Gastroesophageal sphincter (tissue), 4 donors: ENCODE measurements at regions not wholly inside any gene's neighbourhood (a gene's known extent, or its start where the extent isn't known, plus 50 kb on each side); places are given as distances from the start of the nearest gene placed in this dataset.

ENCODE experiments used
- ATAC-seq: fragments of 150-250 bp; one replicate; pipeline ENCODE4 v1.9.1; 2016; ENCODE audit warnings: mild to moderate bottlenecking, moderate library complexity
- H3K27ac ChIP-seq, 4 donors: fragments of 200-600 bp; sonication (generic) in 3 of 4; 1 replicate in 3 of 4; 2 replicates in 1 of 4; pipeline ENCODE4 v1.5.1; 2016 to 2019
- H3K27me3 ChIP-seq: fragments of 200-600 bp; sonication (generic); one replicate; pipeline ENCODE4 v1.5.1; 2019
- H3K36me3 ChIP-seq, 2 donors: fragments of 200-600 bp; sonication (generic); one replicate each; pipeline ENCODE4 v1.5.1; 2019; ENCODE audit warnings: control low read depth in 1 of 2
- H3K4me1 ChIP-seq, 3 donors: fragments of 200-600 bp; sonication (generic); 1 replicate in 2 of 3; 2 replicates in 1 of 3; pipeline ENCODE4 v1.5.1; 2016 to 2019; ENCODE audit warnings: control low read depth in 2 of 3
- H3K4me3 ChIP-seq, 2 donors: fragments of 200-600 bp; sonication (generic); one replicate each; pipeline ENCODE4 v1.5.1; 2019; ENCODE audit warnings: mild to moderate bottlenecking in 1 of 2, moderate library complexity in 1 of 2
- H3K9me3 ChIP-seq, 3 donors: fragments of 200-600 bp; sonication (generic); one replicate each; pipeline ENCODE4 v1.5.1; 2017 to 2019; ENCODE audit warnings: control low read depth in 2 of 3
- CTCF ChIP-seq, 4 experiments: fragments of 200-600 bp in 2 of 4; fragments of 450-650 bp in 2 of 4; sonication (generic) in 1 of 4; IDR thresholded peaks; one replicate each; pipeline ENCODE4 v1.5.1; 2017 to 2019; ENCODE audit warnings: antibody characterized with exemption in 4 of 4, mild to moderate bottlenecking in 2 of 4, moderate library complexity in 2 of 4
- EP300 ChIP-seq: sonication (generic); formaldehyde crosslinking; IDR thresholded peaks from one replicate; pipeline ENCODE4 v1.6.1; 2017; ENCODE audit warnings: antibody characterized with exemption, mild to moderate bottlenecking
- POLR2A ChIP-seq, 2 donors: fragments of 450-650 bp; IDR thresholded peaks; one replicate each; pipeline ENCODE4 v1.6.1; 2017; ENCODE audit warnings: antibody characterized with exemption in 2 of 2, mild to moderate bottlenecking in 2 of 2, moderate library complexity in 1 of 2
- POLR2AphosphoS5 ChIP-seq: sonication (generic); formaldehyde crosslinking; IDR thresholded peaks from one replicate; pipeline ENCODE4 v1.6.1; 2017; ENCODE audit warnings: antibody characterized with exemption
- WGBS, 2 donors: methylation state at CpG; one replicate each; pipeline ENCODE4 v1.1.5; 2018; ENCODE audit warnings: low coverage in 1 of 2; 5-methylcytosine and 5-hydroxymethylcytosine counted together

- TF ChIP-seq POLR2AphosphoS5 (no peak), CTCF (IDR thresholded peaks at IDR 0.05) (no peak), EP300 (no peak), POLR2A (IDR thresholded peaks at IDR 0.05) (no peak)
- Histone ChIP-seq H3K9me3 (peaks cover 0 to 19% (median 0%) of the 10 kb centered on the region in 3 donors), H3K27ac (no peak overlapping the region), H3K4me3 (no peak overlapping the region), H3K27me3 (peaks cover 4% of the 10 kb centered on the region), H3K36me3 (no peaks in the 10 kb centered on the region), H3K4me1 (no peaks in the 10 kb centered on the region)
- ATAC-seq, result no peak
These were observed 445.3 kb downstream of the HTR7 start for GRCh38 chr10:90412582-90412981.

GRCh38 chr10:90413196-90413595 lies 444.6 kb downstream of the HTR7 start:
- 43 to 52% methylated on average over 3 of the region's 3 CpGs for WGBS, 2 donors
- no peak for TF ChIP-seq CTCF (IDR thresholded peaks at IDR 0.05)
- no peak for TF ChIP-seq POLR2AphosphoS5
- no peak for TF ChIP-seq EP300
- no peak for TF ChIP-seq POLR2A (IDR thresholded peaks at IDR 0.05)

GRCh38 chr10:90414926-90415325 lies 442.9 kb downstream of the HTR7 start:
- WGBS, 2 donors, result 30 to 65% methylated on average over 2 to 3 of the region's 3 CpGs
- ATAC-seq, result no peak
- TF ChIP-seq CTCF (IDR thresholded peaks at IDR 0.05), result no peak
- TF ChIP-seq POLR2A (IDR thresholded peaks at IDR 0.05), result no peak

More at GRCh38 chr10:90413196-90413595, 444.6 kb downstream of the HTR7 start:
- no peak for ATAC-seq
- Histone ChIP-seq H3K27me3 (peaks cover 4% of the 10 kb centered on the region), H3K9me3 (peaks cover 0 to 19% (median 0%) of the 10 kb centered on the region in 3 donors), H3K4me3 (no peak overlapping the region), H3K36me3 (no peaks in the 10 kb centered on the region), H3K27ac (no peak overlapping the region), H3K4me1 (no peaks in the 10 kb centered on the region)

GRCh38 chr10:90417029-90417428 lies 440.8 kb downstream of the HTR7 start:
- no peak for TF ChIP-seq EP300
- TF ChIP-seq POLR2A (IDR thresholded peaks at IDR 0.05), result no peak
- no peak for TF ChIP-seq POLR2AphosphoS5
- no peak for TF ChIP-seq CTCF (IDR thresholded peaks at IDR 0.05)
- no peaks in the 10 kb centered on the region for H3K9me3 ChIP-seq
- ATAC-seq, result no peak

More at GRCh38 chr10:90414926-90415325, 442.9 kb downstream of the HTR7 start:
- H3K4me3 ChIP-seq, result no peak overlapping the region
- H3K27me3 ChIP-seq, result no peaks in the 10 kb centered on the region
- no peaks in the 10 kb centered on the region for H3K36me3 ChIP-seq
- no peak overlapping the region for H3K27ac ChIP-seq
- no peaks in the 10 kb centered on the region for H3K4me1 ChIP-seq
- peaks cover 0 to 14% (median 0%) of the 10 kb centered on the region in 3 donors for H3K9me3 ChIP-seq

GRCh38 chr10:90417476-90418210 lies 440.2 kb downstream of the HTR7 start:
- ATAC-seq, result no peak
- 76 to 83% methylated on average over 2 of the region's 2 CpGs for WGBS, 2 donors
- TF ChIP-seq POLR2AphosphoS5, result no peak
- no peak for TF ChIP-seq POLR2A (IDR thresholded peaks at IDR 0.05)
- TF ChIP-seq CTCF (IDR thresholded peaks at IDR 0.05), result no peak
- no peak for TF ChIP-seq EP300
- Histone ChIP-seq H3K4me1 (no peaks in the 10 kb centered on the region), H3K4me3 (no peak overlapping the region), H3K27me3 (no peaks in the 10 kb centered on the region), H3K9me3 (no peaks in the 10 kb centered on the region), H3K36me3 (no peaks in the 10 kb centered on the region), H3K27ac (no peak overlapping the region)

More at GRCh38 chr10:90417029-90417428, 440.8 kb downstream of the HTR7 start:
- 43 to 47% methylated on average over 3 of the region's 3 CpGs for WGBS, 2 donors
- no peaks in the 10 kb centered on the region for H3K36me3 ChIP-seq
- H3K27me3 ChIP-seq, result no peaks in the 10 kb centered on the region
- no peak overlapping the region for H3K27ac ChIP-seq
- H3K4me3 ChIP-seq, result no peak overlapping the region
- H3K4me1 ChIP-seq, result no peaks in the 10 kb centered on the region
